ENCODE measurements at regions not wholly inside any gene's neighbourhood (a gene's known extent, or its start where the extent isn't known, plus 50 kb on each side); places are given as distances from the start of the nearest gene placed in this dataset.

DNA sequence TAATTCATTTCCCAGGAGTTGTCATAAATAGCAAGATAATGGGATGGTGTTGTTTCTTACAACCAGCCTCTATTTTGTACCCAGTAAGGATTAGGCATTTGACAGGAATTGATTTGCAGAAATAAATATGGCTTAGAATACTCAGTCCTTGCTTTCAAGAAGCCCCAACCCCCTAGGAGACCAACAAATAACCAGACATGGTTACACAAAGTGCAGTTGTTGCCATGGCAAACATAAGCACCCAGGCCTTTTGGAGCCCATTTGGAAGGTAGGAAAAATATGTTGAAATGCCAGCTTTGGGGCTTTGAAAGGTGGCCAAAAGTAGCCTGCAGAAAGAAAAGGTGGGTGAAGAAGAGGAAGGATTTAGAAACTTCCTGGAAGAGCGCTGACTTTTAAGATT, 397.5 kb downstream of the CDC14C start:
- no peak overlapping the region for H3K27ac Mint-ChIP-seq
- no peaks in the 10 kb centered on the region for H3K9me3 ChIP-seq (ENCODE audit: control insufficient read depth in 2 of 3, low read length in 3 of 3)
- H3K27ac ChIP-seq (ENCODE audit: low read depth, low read length): no peak overlapping the region
- intact Hi-C loops (cut with micrococcal nuclease): no loop called here
- H3K27me3 ChIP-seq (ENCODE audit: control insufficient read depth in 2 of 2, insufficient read depth in 2 of 2, low read length in 2 of 2): no peaks in the 10 kb centered on the region
- no peaks in the 10 kb centered on the region for H3K4me1 ChIP-seq (ENCODE audit: control insufficient read depth in 2 of 2, insufficient read depth in 2 of 2, low read length in 2 of 2)
- no peaks in the 10 kb centered on the region for H3K36me3 Mint-ChIP-seq
- ChIA-PET POLR2A (no interaction called here), CTCF (interaction anchor here (0.5 kb wide), 1 partner anchor 25 kb away, joined by 6 read pairs; no protein-coding TSS in a partner anchor)
- no peaks in the 10 kb centered on the region for H3K36me3 ChIP-seq (ENCODE audit: control insufficient read depth in 2 of 3, insufficient read depth in 3 of 3, low read length in 3 of 3)
- H3K4me1 Mint-ChIP-seq: no peaks in the 10 kb centered on the region
- no peak overlapping the region for H3K4me3 ChIP-seq (ENCODE audit: low read length)
- no peak for ATAC-seq
- peaks cover 0 to 17% (median 0%) of the 10 kb centered on the region in 11 donors for H3K9me3 Mint-ChIP-seq
- H3K4me3 Mint-ChIP-seq: no peak overlapping the region
- DNase-seq: no peak
- no peaks in the 10 kb centered on the region for H3K27me3 Mint-ChIP-seq

DNA sequence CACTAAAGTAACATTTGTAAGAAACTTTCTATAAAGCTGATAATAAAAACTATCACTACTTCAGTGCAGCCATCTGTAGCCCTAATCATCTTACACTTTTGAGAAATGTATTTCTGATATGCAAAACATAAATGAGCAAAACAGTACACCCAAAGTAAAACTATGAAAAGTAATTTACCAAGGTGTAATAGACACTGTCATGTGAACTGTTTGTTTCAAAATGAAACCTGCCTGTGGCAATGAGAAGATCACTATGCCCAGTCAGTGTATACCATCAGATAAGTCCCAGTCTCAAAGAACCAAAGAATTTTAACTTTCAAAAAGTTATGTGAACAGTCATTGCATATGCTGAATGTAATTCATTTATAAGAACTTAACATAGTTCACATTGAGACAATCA, 398.1 kb downstream of the CDC14C start:
- H3K4me3 Mint-ChIP-seq: no peak overlapping the region
- ChIA-PET POLR2A (no interaction called here), CTCF (interaction anchor here (0.5 kb wide), 1 partner anchor 26 kb away, joined by 6 read pairs; no protein-coding TSS in a partner anchor)
- no peaks in the 10 kb centered on the region for H3K36me3 Mint-ChIP-seq
- H3K9me3 Mint-ChIP-seq: peaks cover 0 to 17% (median 0%) of the 10 kb centered on the region in 11 donors
- Histone ChIP-seq H3K4me3 (ENCODE audit: low read length) (no peak overlapping the region), H3K9me3 (ENCODE audit: control insufficient read depth in 2 of 3, low read length in 3 of 3) (no peaks in the 10 kb centered on the region), H3K27me3 (ENCODE audit: control insufficient read depth in 2 of 2, insufficient read depth in 2 of 2, low read length in 2 of 2) (no peaks in the 10 kb centered on the region), H3K36me3 (ENCODE audit: control insufficient read depth in 2 of 3, insufficient read depth in 3 of 3, low read length in 3 of 3) (no peaks in the 10 kb centered on the region), H3K4me1 (ENCODE audit: control insufficient read depth in 2 of 2, insufficient read depth in 2 of 2, low read length in 2 of 2) (no peaks in the 10 kb centered on the region), H3K27ac (ENCODE audit: low read depth, low read length) (no peak overlapping the region)
- intact Hi-C loops (cut with micrococcal nuclease): no loop called here
- DNase-seq: no peak
- ATAC-seq: no peak
- no peaks in the 10 kb centered on the region for H3K27me3 Mint-ChIP-seq
- H3K4me1 Mint-ChIP-seq: no peaks in the 10 kb centered on the region
- H3K27ac Mint-ChIP-seq: no peak overlapping the region

DNA sequence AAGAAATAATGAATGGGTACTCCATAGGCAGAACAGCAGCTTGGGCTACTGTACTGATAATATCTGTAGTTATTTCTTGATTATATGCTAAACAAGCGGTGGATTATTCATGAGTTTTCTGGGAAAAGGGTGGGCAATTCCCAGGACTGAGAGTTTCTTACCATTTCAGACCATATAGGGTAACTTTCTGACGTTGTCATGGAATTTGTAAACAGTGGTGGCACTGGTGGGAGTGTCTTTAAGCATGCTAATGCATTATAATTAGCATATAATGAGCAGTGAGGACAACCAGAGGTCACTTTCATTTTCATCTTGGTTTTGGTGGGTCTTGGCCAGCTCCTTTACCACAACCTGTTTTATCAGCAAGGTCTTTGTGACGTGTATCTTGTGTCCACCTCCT, 399.7 kb downstream of the CDC14C start:
- intact Hi-C loops (cut with micrococcal nuclease): no loop called here

GRCh38 chr7:49324707-49325106, 400.4 kb downstream of the CDC14C start:
- Mint-ChIP-seq H3K4me1 (no peaks in the 10 kb centered on the region), H3K27me3 (no peaks in the 10 kb centered on the region), H3K27ac (no peak overlapping the region), H3K4me3 (no peak overlapping the region), H3K9me3 (peaks cover 0 to 18% (median 0%) of the 10 kb centered on the region in 11 donors), H3K36me3 (no peaks in the 10 kb centered on the region)
- Histone ChIP-seq H3K27me3 (ENCODE audit: control insufficient read depth in 2 of 2, insufficient read depth in 2 of 2, low read length in 2 of 2) (no peaks in the 10 kb centered on the region), H3K4me3 (ENCODE audit: low read length) (no peak overlapping the region), H3K36me3 (ENCODE audit: control insufficient read depth in 2 of 3, insufficient read depth in 3 of 3, low read length in 3 of 3) (no peaks in the 10 kb centered on the region), H3K4me1 (ENCODE audit: control insufficient read depth in 2 of 2, insufficient read depth in 2 of 2, low read length in 2 of 2) (no peaks in the 10 kb centered on the region), H3K9me3 (ENCODE audit: control insufficient read depth in 2 of 3, low read length in 3 of 3) (no peaks in the 10 kb centered on the region), H3K27ac (ENCODE audit: low read depth, low read length) (no peak overlapping the region)
- ChIA-PET POLR2A (no interaction called here), CTCF (no interaction called here)
- DNase-seq (no peak), ATAC-seq (no peak)
- intact Hi-C loops (cut with micrococcal nuclease): no loop called here

More for the DNA sequence above, 399.7 kb downstream of the CDC14C start:
- Histone ChIP-seq H3K4me3 (ENCODE audit: low read length) (no peak overlapping the region), H3K27me3 (ENCODE audit: control insufficient read depth in 2 of 2, insufficient read depth in 2 of 2, low read length in 2 of 2) (no peaks in the 10 kb centered on the region), H3K4me1 (ENCODE audit: control insufficient read depth in 2 of 2, insufficient read depth in 2 of 2, low read length in 2 of 2) (no peaks in the 10 kb centered on the region), H3K27ac (ENCODE audit: low read depth, low read length) (no peak overlapping the region), H3K9me3 (ENCODE audit: control insufficient read depth in 2 of 3, low read length in 3 of 3) (no peaks in the 10 kb centered on the region), H3K36me3 (ENCODE audit: control insufficient read depth in 2 of 3, insufficient read depth in 3 of 3, low read length in 3 of 3) (no peaks in the 10 kb centered on the region)
- ChIA-PET POLR2A (no interaction called here), CTCF (no interaction called here)
- Mint-ChIP-seq H3K36me3 (no peaks in the 10 kb centered on the region), H3K4me3 (no peak overlapping the region), H3K27ac (no peak overlapping the region), H3K27me3 (no peaks in the 10 kb centered on the region), H3K4me1 (no peaks in the 10 kb centered on the region), H3K9me3 (peaks cover 0 to 18% (median 0%) of the 10 kb centered on the region in 11 donors)
- no peak for ATAC-seq
- DNase-seq: no peak

DNA sequence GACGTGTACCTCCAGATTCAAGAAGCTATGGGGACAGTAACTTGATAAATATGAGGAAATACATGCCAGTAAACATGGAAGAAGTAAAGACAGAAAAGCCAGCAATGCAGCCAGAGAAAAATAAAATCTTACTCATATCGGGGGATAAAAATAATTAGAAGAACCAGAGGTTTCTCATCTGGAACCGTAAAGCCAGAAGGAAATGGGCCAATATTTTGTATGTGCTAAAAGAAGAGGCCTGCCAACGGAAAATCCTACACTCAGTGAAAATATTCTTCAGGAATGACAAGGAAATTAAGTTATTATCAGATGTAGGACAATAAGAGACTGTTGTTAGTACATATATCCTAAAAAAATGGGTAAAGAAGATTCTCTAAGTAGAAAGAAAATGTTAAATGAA, 401.2 kb downstream of the CDC14C start:
- ChIA-PET CTCF (no interaction called here), POLR2A (no interaction called here)
- Histone ChIP-seq H3K4me3 (ENCODE audit: low read length) (no peak overlapping the region), H3K27ac (ENCODE audit: low read depth, low read length) (no peak overlapping the region), H3K36me3 (ENCODE audit: control insufficient read depth in 2 of 3, insufficient read depth in 3 of 3, low read length in 3 of 3) (no peaks in the 10 kb centered on the region), H3K9me3 (ENCODE audit: control insufficient read depth in 2 of 3, low read length in 3 of 3) (no peaks in the 10 kb centered on the region), H3K4me1 (ENCODE audit: control insufficient read depth in 2 of 2, insufficient read depth in 2 of 2, low read length in 2 of 2) (no peaks in the 10 kb centered on the region), H3K27me3 (ENCODE audit: control insufficient read depth in 2 of 2, insufficient read depth in 2 of 2, low read length in 2 of 2) (no peaks in the 10 kb centered on the region)
- Mint-ChIP-seq H3K4me3 (no peak overlapping the region), H3K27me3 (no peaks in the 10 kb centered on the region), H3K9me3 (peaks cover 0 to 18% (median 0%) of the 10 kb centered on the region in 11 donors), H3K27ac (no peak overlapping the region), H3K36me3 (no peaks in the 10 kb centered on the region), H3K4me1 (no peaks in the 10 kb centered on the region)
- DNase-seq (no peak), ATAC-seq (no peak)
- intact Hi-C loops (cut with micrococcal nuclease): no loop called here

- ATAC-seq (no peak), DNase-seq (no peak)
- H3K27me3 ChIP-seq (ENCODE audit: control insufficient read depth in 2 of 2, insufficient read depth in 2 of 2, low read length in 2 of 2): no peaks in the 10 kb centered on the region
- CTCF ChIA-PET: no interaction called here
- H3K27ac Mint-ChIP-seq: no peak overlapping the region
- no peaks in the 10 kb centered on the region for H3K36me3 ChIP-seq (ENCODE audit: control insufficient read depth in 2 of 3, insufficient read depth in 3 of 3, low read length in 3 of 3)
- no peak overlapping the region for H3K4me3 Mint-ChIP-seq
- no peaks in the 10 kb centered on the region for H3K36me3 Mint-ChIP-seq
- POLR2A ChIA-PET: no interaction called here
- H3K4me1 Mint-ChIP-seq: no peaks in the 10 kb centered on the region
- H3K27ac ChIP-seq (ENCODE audit: low read depth, low read length): no peak overlapping the region
- no peaks in the 10 kb centered on the region for H3K27me3 Mint-ChIP-seq
- peaks cover 0 to 18% (median 2%) of the 10 kb centered on the region in 11 donors for H3K9me3 Mint-ChIP-seq
- no peaks in the 10 kb centered on the region for H3K4me1 ChIP-seq (ENCODE audit: control insufficient read depth in 2 of 2, insufficient read depth in 2 of 2, low read length in 2 of 2)
- H3K9me3 ChIP-seq (ENCODE audit: control insufficient read depth in 2 of 3, low read length in 3 of 3): no peaks in the 10 kb centered on the region
- no peak overlapping the region for H3K4me3 ChIP-seq (ENCODE audit: low read length)
- intact Hi-C loops (cut with micrococcal nuclease): no loop called here
These were observed 402.8 kb downstream of the CDC14C start for GRCh38 chr7:49327155-49327554.

DNA sequence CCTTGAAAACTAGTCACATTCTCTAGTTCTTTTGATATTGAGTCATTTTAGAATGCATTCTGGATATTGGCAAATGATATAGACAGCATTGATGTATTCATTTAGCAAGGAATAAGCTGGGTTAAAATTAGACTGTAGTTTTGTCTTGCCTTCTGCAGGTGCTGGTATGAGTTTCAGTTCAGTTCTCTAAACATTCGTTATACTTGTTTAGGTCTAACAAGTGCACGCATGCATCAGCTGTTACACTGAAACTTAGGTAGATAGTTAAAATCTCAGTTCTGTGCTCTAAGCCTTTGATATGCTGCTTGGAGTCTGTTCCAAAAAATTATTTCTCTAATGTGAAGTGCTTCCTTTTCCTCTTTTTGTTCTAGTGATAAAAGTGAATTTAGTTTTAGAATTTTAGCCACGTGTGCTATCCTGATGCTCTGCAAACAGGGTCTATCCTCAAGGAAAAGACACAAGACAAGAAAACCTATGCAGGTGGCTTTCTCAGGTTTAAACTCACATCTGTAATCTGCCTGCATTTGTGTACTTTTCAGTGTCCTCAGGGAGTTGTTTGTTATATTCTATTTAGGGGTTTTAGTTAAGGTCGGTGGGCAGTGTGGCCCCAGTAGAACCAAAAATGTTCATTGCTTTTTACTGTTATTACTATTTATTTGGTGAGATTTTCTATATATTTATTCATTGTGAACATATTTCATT, 409.0 kb downstream of the CDC14C start:
- peaks cover 0 to 8% (median 0%) of the 10 kb centered on the region in 11 donors for H3K9me3 Mint-ChIP-seq
- Histone ChIP-seq H3K27ac (ENCODE audit: low read depth, low read length) (no peak overlapping the region), H3K36me3 (ENCODE audit: control insufficient read depth in 2 of 3, insufficient read depth in 3 of 3, low read length in 3 of 3) (no peaks in the 10 kb centered on the region), H3K9me3 (ENCODE audit: control insufficient read depth in 2 of 3, low read length in 3 of 3) (no peaks in the 10 kb centered on the region), H3K4me3 (ENCODE audit: low read length) (no peak overlapping the region), H3K27me3 (ENCODE audit: control insufficient read depth in 2 of 2, insufficient read depth in 2 of 2, low read length in 2 of 2) (no peaks in the 10 kb centered on the region), H3K4me1 (ENCODE audit: control insufficient read depth in 2 of 2, insufficient read depth in 2 of 2, low read length in 2 of 2) (no peaks in the 10 kb centered on the region)
- POLR2A ChIA-PET: no interaction called here
- no peaks in the 10 kb centered on the region for H3K27me3 Mint-ChIP-seq
- CTCF ChIA-PET: no interaction called here
- no peak for ATAC-seq
- intact Hi-C loops (cut with micrococcal nuclease): no loop called here
- no peak overlapping the region for H3K4me3 Mint-ChIP-seq
- H3K36me3 Mint-ChIP-seq: no peaks in the 10 kb centered on the region
- no peak for DNase-seq
- no peaks in the 10 kb centered on the region for H3K4me1 Mint-ChIP-seq
- H3K27ac Mint-ChIP-seq: no peak overlapping the region
